A673 (cell line): ENCODE measurements at regions not wholly inside any gene's neighbourhood (a gene's known extent, or its start where the extent isn't known, plus 50 kb on each side); places are given as distances from the start of the nearest gene placed in this dataset.
A peak's percentile ranks its signal among the peaks of the same experiment; 100 is the strongest.

Source experiments
- BruUV-seq: library from RNA; stranded (reverse); fragments of 400-500 nt; replicated peaks from 2 replicates; lab custom pipeline; 2021; lab: Mats Ljungman, UMichigan
- CTCF ChIA-PET: fragments of 300-600 bp; sonication (Branson Sonifier 250); formaldehyde crosslinking; loops from one replicate; lab custom pipeline; 2022; ENCODE audit warnings: antibody characterized with exemption; lab: Charles Lee
- POLR2A ChIA-PET: fragments of 300-600 bp; sonication (Branson Sonifier 250); formaldehyde crosslinking; loops from one replicate; lab custom pipeline; 2022; ENCODE audit warnings: antibody characterized with exemption; ENCODE audit not compliant: low non-redundant PET; lab: Charles Lee
- DNase-seq: peaks from one replicate; pipeline ENCODE4 v3.0.0-alpha.2; 2015; ENCODE audit warnings: low spot score
- H3K27ac ChIP-seq: fragments of 200-600 bp; sonication (generic); 2 replicates; pipeline ENCODE4 v1.5.1; 2016; ENCODE audit warnings: mixed run types, low read depth, mild to moderate bottlenecking, mixed read lengths, antibody characterized with exemption, low read length; ENCODE audit not compliant: poor library complexity, severe bottlenecking
- H3K27me3 ChIP-seq: fragments of 200-600 bp; sonication (generic); replicated peaks from 2 replicates; pipeline ENCODE4 v1.6.1; 2017; ENCODE audit warnings: mixed run types, low read depth, mild to moderate bottlenecking, mixed read lengths, antibody characterized with exemption, low read length; ENCODE audit not compliant: insufficient read depth, poor library complexity
- H3K36me3 ChIP-seq: fragments of 200-600 bp; sonication (generic); 2 replicates; pipeline ENCODE4 v1.6.1; 2016; ENCODE audit warnings: mixed run types, mild to moderate bottlenecking, mixed read lengths, antibody characterized with exemption, low read length; ENCODE audit not compliant: insufficient read depth, poor library complexity, severe bottlenecking
- H3K4me1 ChIP-seq: fragments of 200-600 bp; sonication (generic); 2 replicates; pipeline ENCODE4 v1.6.1; 2017; ENCODE audit warnings: mixed run types, mild to moderate bottlenecking, mixed read lengths, antibody characterized with exemption, low read length; ENCODE audit not compliant: insufficient read depth, poor library complexity, severe bottlenecking
- H3K4me3 ChIP-seq: fragments of 200-600 bp; sonication (generic); 2 replicates; pipeline ENCODE4 v1.5.1; 2016; ENCODE audit warnings: low read depth, mixed run types, mild to moderate bottlenecking, mixed read lengths, low read length; ENCODE audit not compliant: poor library complexity, severe bottlenecking
- H3K9me3 ChIP-seq: fragments of 200-600 bp; sonication (generic); 2 replicates; pipeline ENCODE4 v1.6.1; 2016; ENCODE audit warnings: mixed run types, low read depth, mild to moderate bottlenecking, mixed read lengths, antibody characterized with exemption, low read length; ENCODE audit not compliant: poor library complexity, severe bottlenecking
- CTCF ChIP-seq: fragments of 300-800, 200-600 bp; sonication (generic); conservative IDR thresholded peaks from 2 replicates; pipeline ENCODE4 v1.5.1; 2017; ENCODE audit warnings: low read depth, mild to moderate bottlenecking, antibody characterized with exemption, low read length, moderate library complexity, mixed read lengths
- EZH2 ChIP-seq: fragments of 200-600 bp; sonication (generic); IDR thresholded peaks from 2 replicates; pipeline ENCODE4 v1.6.1; 2017; ENCODE audit warnings: borderline replicate concordance, low read depth, mild to moderate bottlenecking, mixed read lengths, antibody characterized with exemption, low read length; ENCODE audit not compliant: poor library complexity, severe bottlenecking
- intact Hi-C: fragments of 100-400 bp; cut with micrococcal nuclease; formaldehyde crosslinking; loops from one replicate; pipeline ENCODE4 v1.10.0; 2022; ENCODE audit not compliant: unreplicated experiment

GRCh38 chr16:85237817-85238216, 125.5 kb upstream of the CIBAR2 start:
- Histone ChIP-seq H3K4me3 (no peak overlapping the region), H3K27ac (peak overlapping the region; percentile 75), H3K9me3 (no peaks in the 10 kb centered on the region), H3K4me1 (peaks cover 58% of the 10 kb centered on the region), H3K36me3 (no peaks in the 10 kb centered on the region), H3K27me3 (no peaks in the 10 kb centered on the region)
- TF ChIP-seq CTCF (no peak), EZH2 (no peak)
- intact Hi-C loops, result loop anchor here (5.0 kb wide), 1 partner anchor 66 kb away; no protein-coding TSS in a partner anchor
- POLR2A ChIA-PET, result no interaction called here
- DNase-seq, result no peak
- no TSS peak for BruUV-seq
- CTCF ChIA-PET, result no interaction called here

- TF ChIP-seq CTCF (0 out of 2 replicates have a peak, but pooled peaks have one; percentile 25), EZH2 (no peak)
- intact Hi-C loops, result loop anchor here (5.0 kb wide), 1 partner anchor 66 kb away; no protein-coding TSS in a partner anchor
- Histone ChIP-seq H3K27ac (peak overlapping the region; percentile 75), H3K36me3 (no peaks in the 10 kb centered on the region), H3K4me1 (peaks cover 54% of the 10 kb centered on the region), H3K4me3 (peak overlapping the region; percentile 5), H3K27me3 (no peaks in the 10 kb centered on the region), H3K9me3 (no peaks in the 10 kb centered on the region)
- CTCF ChIA-PET, result no interaction called here
- DNase-seq, result peak; percentile 89
- POLR2A ChIA-PET, result no interaction called here
- BruUV-seq, result no TSS peak
Observed at GRCh38 chr16:85238233-85238647, 126.0 kb upstream of the CIBAR2 start.

- no peaks in the 10 kb centered on the region for H3K27me3 ChIP-seq
- H3K4me3 ChIP-seq, result no peak overlapping the region
- peaks cover 44% of the 10 kb centered on the region for H3K4me1 ChIP-seq
- H3K27ac ChIP-seq, result no peak overlapping the region
- no peaks in the 10 kb centered on the region for H3K36me3 ChIP-seq
- BruUV-seq, result no TSS peak
- intact Hi-C loops, result loop anchor here (5.0 kb wide), 1 partner anchor 67 kb away; no protein-coding TSS in a partner anchor
- H3K9me3 ChIP-seq, result no peaks in the 10 kb centered on the region
- TF ChIP-seq CTCF (no peak), EZH2 (no peak)
- DNase-seq, result no peak
- ChIA-PET POLR2A (no interaction called here), CTCF (interaction anchor here (0.7 kb wide), 1 partner anchor 220 kb away, joined by 3 read pairs; no protein-coding TSS in a partner anchor)
Observed at GRCh38 chr16:85239239-85239638, 127.0 kb upstream of the CIBAR2 start.
